Activated CD4-positive, alpha-beta T cell treated with anti-CD3 and anti-CD28 coated beads for 48 hours (primary cell): ENCODE measurements at regions not wholly inside any gene's neighbourhood (a gene's known extent, or its start where the extent isn't known, plus 50 kb on each side); places are given as distances from the start of the nearest gene placed in this dataset.
"Not testable (repeated sequence)": the region's sequence is repeated elsewhere in the genome, so short reads cannot be mapped to it uniquely, and the experiment has no call there.

Experiments
- DNase-seq: peaks from one replicate; pipeline ENCODE4 v3.0.0-alpha.2; 2020

- peak; percentile 69 for DNase-seq
These were observed 145.0 kb downstream of the CCDC74A start for GRCh38 chr2:131672471-131673399.

DNA sequence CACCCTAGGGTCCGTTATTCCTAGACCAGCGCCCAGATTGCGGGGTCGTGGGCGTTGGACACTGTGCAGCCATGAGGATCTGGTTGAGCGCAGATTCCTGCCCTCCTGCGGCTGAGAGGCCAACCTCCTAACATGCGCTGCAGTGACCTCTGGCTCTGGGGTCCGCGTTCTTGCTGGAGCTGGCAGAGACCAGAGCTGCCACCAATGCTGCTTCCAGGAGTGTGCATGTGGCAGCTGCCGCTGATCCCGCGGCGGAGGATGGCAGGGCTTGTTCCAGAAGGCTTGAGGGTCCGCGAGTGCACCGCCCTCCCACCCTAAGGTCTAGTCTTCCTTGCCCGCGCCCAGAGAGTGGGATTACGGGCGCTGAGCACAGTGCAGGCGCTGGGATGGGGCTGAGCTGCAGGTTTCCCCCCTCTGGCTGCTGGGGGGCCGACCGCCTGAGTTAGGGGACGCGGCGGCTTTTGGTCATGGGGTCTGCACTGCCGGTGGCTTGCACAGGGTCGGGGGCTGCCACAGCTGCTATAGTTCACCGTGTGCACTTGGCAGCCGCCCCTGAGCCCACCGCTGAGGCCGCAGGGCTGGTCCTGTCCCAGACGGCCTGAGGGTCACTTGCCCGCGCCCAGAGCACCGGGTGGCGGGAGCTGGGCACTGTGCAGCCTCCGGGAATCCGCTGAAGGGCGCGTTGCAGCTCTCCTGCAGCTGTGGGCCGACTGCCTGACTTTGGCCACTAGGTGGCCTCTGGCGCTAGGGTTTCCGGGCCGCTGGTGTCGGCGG lies 145.9 kb downstream of the CCDC74A start:
- peak; percentile 80 for DNase-seq

DNA sequence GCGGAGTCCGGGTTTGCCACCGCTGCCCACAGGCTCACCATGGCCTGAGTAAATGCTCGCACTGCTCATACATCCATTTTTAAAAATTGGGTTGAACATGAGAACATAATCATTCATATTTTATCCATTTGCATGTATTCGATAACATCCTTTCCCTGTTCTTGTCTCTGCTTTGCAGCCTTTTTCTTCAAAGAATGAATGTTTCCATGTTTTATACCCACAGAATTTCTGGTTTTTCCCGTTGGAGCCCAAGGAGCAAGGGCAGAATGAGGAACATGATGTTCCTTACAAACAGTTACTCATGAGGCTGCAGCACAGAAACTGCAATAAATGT lies 146.5 kb downstream of the CCDC74A start:
- DNase-seq, result no peak

- DNase-seq, result not testable (repeated sequence)
These were observed 154.0 kb downstream of the CCDC74A start for GRCh38 chr2:131681611-131682121.

DNA sequence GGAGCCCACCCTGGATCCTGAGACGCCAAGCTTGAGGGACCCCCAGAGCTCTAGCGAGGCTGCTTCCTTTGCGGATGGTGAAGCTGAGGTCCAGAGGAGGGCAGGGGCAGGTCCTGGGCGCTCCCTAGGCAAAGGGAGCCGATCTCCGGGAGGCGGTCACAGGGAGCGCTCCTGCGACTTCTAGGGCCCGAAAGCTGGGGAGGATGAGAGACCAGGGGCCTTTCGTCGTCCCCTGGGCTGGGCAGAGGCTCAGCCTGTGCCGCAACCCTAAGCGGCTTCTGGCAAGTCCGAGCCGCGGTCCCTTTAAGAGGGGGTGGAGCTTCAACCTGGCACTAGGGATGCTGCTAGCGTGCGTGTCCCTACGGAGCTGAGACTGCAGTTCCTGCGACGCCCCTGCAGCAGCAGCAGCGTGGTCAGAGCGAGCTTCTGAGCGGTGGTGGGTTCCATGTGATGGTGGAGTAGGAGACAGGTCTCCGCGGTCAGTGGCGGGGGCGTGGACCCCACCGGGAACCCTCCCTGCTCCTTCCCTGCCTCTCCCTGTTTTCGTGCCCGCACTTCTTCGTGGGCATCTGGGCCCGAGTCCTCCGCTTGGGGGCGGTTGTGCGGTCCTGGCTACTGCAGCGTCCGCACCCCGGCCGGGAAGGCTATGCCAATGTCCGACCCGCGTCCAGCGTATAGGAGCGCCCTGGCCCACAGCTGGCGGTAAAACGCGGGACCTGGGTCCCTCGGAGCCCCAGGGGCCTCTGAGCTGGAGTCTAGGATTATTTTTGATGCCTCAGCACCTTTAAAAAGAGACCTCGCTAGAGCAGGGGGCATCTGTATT lies 154.6 kb downstream of the CCDC74A start:
- peak; percentile 85 for DNase-seq

DNA sequence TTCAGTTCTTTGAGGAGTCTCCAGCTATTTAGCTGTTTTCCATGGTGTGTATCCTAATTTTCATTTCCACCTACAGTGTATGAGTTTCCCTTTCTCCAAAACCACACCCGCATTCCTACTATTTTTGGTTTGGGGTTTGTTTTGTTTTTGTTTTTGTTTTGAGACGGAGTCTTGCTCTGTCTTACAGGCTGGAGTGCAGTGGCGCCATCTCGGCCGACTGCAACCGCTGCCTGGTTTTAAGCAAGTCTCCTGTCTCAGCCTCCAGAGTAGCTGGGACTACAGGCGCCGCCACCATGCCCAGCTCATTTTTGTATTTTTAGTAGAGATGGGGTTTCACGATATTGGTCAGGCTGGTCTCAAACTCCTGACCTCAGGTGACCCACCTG lies 155.2 kb downstream of the CCDC74A start:
- peak; percentile 37 for DNase-seq

DNA sequence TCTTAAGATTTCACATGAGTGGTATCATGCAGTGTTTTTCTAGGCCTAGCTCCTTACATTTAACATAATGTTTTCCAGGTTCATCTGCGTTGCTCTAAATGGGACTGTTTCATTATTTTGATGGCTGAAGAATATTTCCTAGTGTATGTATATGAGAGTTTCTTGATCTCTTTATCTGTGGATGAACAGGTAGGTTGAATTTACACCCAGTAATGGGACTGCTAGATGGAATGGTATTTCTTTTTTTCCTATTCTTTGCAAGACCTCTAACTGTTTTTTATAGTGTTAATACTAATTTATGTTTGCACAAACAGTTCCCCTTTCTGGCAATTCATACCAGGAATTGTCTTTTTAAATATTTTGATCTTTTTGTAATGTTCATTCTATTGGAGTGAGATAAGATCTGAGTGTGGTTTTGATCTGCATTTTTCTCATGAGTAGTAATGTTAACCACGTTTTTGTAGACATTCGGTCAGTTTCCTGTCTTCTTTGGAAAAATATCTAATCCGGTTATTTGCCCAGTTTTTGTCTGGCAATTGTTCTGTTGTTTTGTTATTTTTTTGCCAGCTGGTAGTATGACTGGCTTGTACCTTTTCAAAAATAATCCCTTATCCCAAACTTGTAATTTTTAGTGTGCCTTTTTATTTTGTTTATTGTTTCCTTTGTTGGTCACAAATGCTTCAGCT lies 157.1 kb downstream of the CCDC74A start:
- not testable (repeated sequence) for DNase-seq

DNA sequence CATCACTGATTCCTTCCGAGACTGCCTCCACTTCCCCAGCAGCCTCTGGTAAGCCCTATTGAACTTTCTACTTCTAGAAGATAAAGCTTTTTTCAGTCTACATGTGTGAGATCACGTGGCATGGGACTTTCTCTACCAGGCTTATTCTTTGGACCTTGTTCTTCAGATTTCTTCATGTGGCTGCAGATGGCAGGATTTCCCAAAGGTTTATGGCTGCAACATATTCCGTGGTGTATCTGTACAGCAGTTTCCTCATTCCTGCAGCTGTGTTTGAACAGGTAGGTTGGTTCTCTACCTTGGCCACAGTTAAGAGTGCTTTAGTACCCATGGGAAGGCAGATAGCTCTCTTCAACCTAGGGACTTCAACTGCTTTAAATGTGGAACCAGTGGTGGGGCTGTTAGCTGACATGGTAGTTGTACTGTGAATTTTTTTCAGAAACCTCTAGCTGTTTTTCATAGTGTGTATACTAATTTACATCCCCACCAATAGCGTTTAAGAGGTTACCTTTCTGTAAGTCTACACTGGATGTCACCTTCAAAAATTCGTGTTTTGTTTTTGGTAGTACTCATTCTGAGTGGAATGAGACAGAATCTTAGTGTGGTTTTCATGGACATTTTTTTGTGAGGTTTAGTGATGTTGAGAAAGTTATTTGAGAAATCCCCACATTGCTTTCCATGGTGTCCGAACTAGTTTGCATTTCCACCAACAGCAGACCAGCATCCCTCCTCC lies 158.6 kb downstream of the CCDC74A start:
- not testable (repeated sequence) for DNase-seq

- not testable (repeated sequence) for DNase-seq
These were observed 159.2 kb downstream of the CCDC74A start for GRCh38 chr2:131686894-131687238.

DNA sequence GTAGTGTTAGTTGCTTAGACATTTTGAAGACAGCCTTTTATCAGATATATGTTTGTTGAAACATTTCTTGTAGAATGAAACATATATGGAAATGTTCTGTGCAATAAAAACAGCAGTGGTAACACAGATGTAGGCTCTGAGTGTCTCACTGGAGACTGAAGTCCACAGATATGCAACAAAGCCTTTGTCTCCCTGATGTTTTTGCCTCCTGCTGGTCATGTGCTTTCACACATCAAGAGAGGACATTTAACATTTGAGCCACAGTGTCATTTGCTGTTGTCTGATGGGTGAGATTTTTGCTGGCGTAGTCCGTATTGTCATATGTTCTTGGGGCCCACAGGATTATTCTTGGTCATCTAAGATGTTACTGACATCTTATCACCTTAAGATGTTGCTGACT lies 161.4 kb downstream of the CCDC74A start:
- DNase-seq, result not testable (repeated sequence)

DNA sequence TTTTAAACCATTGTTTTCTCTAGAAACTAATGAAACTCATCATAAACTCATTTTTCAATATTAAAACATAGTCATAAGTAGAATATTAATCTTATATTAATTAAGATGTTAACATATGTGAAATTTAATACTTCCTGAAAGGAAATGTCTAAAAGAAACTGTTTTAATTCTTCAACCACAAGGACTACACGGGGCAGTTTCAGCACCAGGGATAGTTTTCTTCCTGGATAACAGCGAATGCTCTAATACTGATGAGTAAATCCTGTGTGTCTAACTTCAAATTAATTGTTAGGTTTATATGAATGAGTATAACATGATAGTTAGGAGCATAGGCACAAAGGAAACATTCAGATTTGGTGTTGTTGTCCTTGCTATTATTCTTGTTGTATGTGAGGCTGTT lies 183.6 kb downstream of the CCDC74A start:
- DNase-seq, result not testable (repeated sequence)

- not testable (repeated sequence) for DNase-seq
These were observed 190.2 kb downstream of the CCDC74A start for GRCh38 chr2:131717907-131718306.

DNA sequence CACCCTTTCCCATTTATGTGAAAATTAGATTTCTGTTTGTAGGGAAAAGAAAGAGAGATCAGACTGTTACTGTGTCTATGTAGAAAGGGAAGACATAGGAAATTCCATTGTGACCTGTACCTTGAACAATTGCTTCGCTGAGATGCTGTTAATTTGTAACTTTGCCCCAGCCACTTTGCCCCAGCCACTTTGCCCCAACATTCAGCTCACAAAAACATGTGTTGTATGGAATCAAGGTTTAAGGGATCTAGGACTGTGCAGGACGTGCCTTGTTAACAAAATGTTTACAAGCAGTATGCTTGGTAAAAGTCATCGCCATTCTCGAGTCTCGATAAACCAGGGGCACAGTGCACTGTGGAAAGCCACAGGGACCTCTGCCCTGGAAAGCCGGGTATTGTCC lies 193.5 kb downstream of the CCDC74A start:
- DNase-seq, result not testable (repeated sequence)

GRCh38 chr2:131722256-131722655 lies 194.6 kb downstream of the CCDC74A start:
- DNase-seq, result not testable (repeated sequence)

DNA sequence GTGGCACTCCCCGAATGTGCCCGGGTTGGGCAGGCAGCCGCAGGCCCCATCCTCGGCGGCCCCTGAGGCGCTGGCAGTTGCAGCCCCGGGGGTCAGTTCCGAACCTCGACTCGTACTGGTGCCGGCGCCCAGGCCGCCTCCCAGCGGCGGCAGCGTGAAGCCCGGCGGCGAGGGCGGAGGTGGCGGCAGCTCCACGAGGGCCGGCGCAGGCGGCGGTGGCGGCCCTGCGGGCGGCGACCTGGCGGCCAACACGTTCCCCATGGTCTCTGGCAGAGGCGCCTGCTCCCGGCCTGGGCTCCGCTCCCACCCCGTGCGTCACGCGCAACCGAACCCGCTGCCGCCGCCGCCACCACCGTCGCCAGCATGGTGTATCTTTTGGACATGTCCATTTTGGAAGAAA lies 196.3 kb downstream of the CCDC74A start:
- DNase-seq, result no peak

GRCh38 chr2:131728451-131728850 lies 200.8 kb downstream of the CCDC74A start:
- DNase-seq, result not testable (repeated sequence)

DNA sequence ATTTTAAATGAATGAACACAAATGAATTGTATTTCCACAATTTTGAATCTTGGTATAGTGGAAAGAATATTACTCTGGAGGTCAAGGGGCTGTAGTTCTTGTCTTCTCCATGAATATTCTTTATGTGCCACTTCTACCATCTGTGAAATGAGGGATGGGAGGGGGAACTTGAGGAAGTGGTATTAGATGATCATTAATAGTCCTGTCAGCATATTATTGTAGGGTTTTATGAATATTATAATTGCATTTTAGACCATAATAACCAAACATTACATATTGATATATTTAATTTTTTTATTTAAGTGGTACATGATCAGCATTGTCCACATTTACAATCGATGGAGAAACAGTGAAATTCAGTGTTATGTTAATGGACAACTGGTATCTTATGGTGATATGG lies 205.8 kb downstream of the CCDC74A start:
- not testable (repeated sequence) for DNase-seq

- DNase-seq, result not testable (repeated sequence)
These were observed 208.7 kb downstream of the CCDC74A start for GRCh38 chr2:131736406-131736805.

GRCh38 chr2:131738533-131738932 lies 210.8 kb downstream of the CCDC74A start:
- DNase-seq, result not testable (repeated sequence)

DNA sequence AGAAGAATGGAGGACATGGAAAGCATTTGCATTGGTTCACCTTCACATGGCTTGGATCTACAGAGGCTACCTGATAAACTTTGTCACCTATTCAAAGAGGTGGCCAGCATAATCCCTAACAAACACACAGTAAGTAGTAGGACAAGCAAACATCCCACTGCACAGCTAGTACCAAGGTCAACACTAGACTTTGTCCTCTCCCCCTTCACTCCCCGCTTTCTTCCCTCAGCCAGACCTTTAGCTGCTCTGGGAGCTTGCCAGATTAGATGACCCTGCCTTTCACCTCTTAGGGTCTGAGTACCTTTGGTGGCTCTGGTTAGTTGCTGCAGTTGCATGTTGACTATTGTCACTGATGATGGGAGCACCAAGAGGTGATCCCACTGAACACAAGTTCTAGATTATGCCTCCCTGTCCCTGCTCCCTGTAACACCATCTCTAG lies 211.3 kb downstream of the CCDC74A start:
- DNase-seq, result not testable (repeated sequence)
